Mammary epithelial cell (primary cell): ENCODE measurements at regions not wholly inside any gene's neighbourhood (a gene's known extent, or its start where the extent isn't known, plus 50 kb on each side); places are given as distances from the start of the nearest gene placed in this dataset.

Experiments
- EZH2 ChIP-seq: IDR thresholded peaks from 2 replicates; pipeline ENCODE4 v1.6.1; 2012; ENCODE audit warnings: low read length, inconsistent platforms, borderline replicate concordance
- TF ChIP-seq, protein P1 (sequence below), 2 donors: IDR thresholded peaks in 1 of 2; conservative IDR thresholded peaks in 1 of 2; 2 replicates each; pipeline ENCODE4 v1.5.1; 2011 to 2012; ENCODE audit warnings: inconsistent platforms in 2 of 2, low read length in 2 of 2, mild to moderate bottlenecking in 2 of 2, control low read depth in 1 of 2, low read depth in 1 of 2; ENCODE audit not compliant: insufficient read depth in 1 of 2; ENCODE audit errors: extremely low read depth in 1 of 2

DNA sequence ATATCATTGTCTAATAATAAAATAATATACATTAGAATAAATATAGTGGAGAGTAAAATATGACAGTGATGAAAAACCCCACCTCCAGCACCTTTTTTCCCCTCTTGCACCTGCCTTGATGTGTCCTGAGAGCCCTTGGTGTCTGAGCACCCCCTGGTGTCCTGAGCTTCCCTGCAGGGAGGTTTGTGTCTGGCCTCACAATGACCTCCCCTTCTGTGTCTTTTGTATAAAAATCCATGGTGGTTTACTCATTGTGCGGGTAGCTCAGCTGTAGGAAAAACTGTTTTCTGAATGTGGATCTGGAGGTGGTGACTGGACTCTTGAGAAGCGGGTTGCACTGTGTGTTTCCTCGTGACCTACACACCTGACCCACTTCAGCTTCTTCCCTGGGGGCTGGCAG is 636.9 kb downstream of the TMEM121 start:
- TF ChIP-seq, protein P1, sequence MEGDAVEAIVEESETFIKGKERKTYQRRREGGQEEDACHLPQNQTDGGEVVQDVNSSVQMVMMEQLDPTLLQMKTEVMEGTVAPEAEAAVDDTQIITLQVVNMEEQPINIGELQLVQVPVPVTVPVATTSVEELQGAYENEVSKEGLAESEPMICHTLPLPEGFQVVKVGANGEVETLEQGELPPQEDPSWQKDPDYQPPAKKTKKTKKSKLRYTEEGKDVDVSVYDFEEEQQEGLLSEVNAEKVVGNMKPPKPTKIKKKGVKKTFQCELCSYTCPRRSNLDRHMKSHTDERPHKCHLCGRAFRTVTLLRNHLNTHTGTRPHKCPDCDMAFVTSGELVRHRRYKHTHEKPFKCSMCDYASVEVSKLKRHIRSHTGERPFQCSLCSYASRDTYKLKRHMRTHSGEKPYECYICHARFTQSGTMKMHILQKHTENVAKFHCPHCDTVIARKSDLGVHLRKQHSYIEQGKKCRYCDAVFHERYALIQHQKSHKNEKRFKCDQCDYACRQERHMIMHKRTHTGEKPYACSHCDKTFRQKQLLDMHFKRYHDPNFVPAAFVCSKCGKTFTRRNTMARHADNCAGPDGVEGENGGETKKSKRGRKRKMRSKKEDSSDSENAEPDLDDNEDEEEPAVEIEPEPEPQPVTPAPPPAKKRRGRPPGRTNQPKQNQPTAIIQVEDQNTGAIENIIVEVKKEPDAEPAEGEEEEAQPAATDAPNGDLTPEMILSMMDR (conservative IDR thresholded peaks at IDR 0.05 in 1 of 2, IDR thresholded peaks at IDR 0.05 in 1 of 2; ENCODE audit: extremely low read depth in 1 of 2, insufficient read depth in 1 of 2, low read depth in 1 of 2, low read length in 2 of 2): no peak
- TF ChIP-seq EZH2: no peak
